Right lobe of liver (tissue), 6 donors: ENCODE measurements at regions not wholly inside any gene's neighbourhood (a gene's known extent, or its start where the extent isn't known, plus 50 kb on each side); places are given as distances from the start of the nearest gene placed in this dataset.

ENCODE experiments used
- ATAC-seq, 4 donors: fragments of 200-7000 bp; cut with Tn5 transposase; one replicate each; pipeline ENCODE4 v1.9.1; 2020; ENCODE audit warnings: mild to moderate bottlenecking in 4 of 4, moderate library complexity in 4 of 4
- DNase-seq, 3 donors: peaks; one replicate each; pipeline ENCODE4 v3.0.0-alpha.2; 2020
- H3K27ac ChIP-seq, 3 donors: fragments of 200-600 bp; one replicate each; pipeline ENCODE4 v1.8.0; 2022
- H3K27me3 ChIP-seq, 2 donors: fragments of 200-600 bp; one replicate each; pipeline ENCODE4 v1.8.0; 2022
- H3K36me3 ChIP-seq, 4 donors: fragments of 200-600 bp; sonication (generic) in 1 of 4; one replicate each; pipeline versions ENCODE4 v1.5.1 to v1.8.0; 2017 to 2022; ENCODE audit warnings: control low read depth in 1 of 4
- H3K4me1 ChIP-seq, 4 donors: fragments of 200-600 bp; sonication (generic) in 1 of 4; one replicate each; pipeline versions ENCODE4 v1.5.1 to v1.8.0; 2017 to 2022; ENCODE audit warnings: control low read depth in 1 of 4
- H3K4me3 ChIP-seq, 3 donors: fragments of 200-600 bp; one replicate each; pipeline ENCODE4 v1.8.0; 2022
- H3K9me3 ChIP-seq, 4 donors: fragments of 200-600 bp; sonication (generic) in 1 of 4; one replicate each; pipeline versions ENCODE4 v1.5.1 to v1.8.0; 2017 to 2022; ENCODE audit warnings: control low read depth in 1 of 4
- CTCF ChIP-seq, 4 donors: fragments of 200-600 bp in 3 of 4; fragments of 450-650 bp in 1 of 4; IDR thresholded peaks; one replicate each; pipeline versions ENCODE4 v1.5.1 to v1.8.0; 2016 to 2022; ENCODE audit warnings: antibody characterized with exemption in 4 of 4, mild to moderate bottlenecking in 2 of 4
- POLR2A ChIP-seq: fragments of 450-650 bp; IDR thresholded peaks from one replicate; pipeline ENCODE4 v1.6.1; 2017; ENCODE audit warnings: antibody characterized with exemption, mild to moderate bottlenecking
- WGBS: methylation state at CpG from one replicate; pipeline ENCODE4 v1.1.6; 2018; ENCODE audit warnings: low coverage, low lambda C conversion rate; ENCODE audit not compliant: insufficient coverage; ENCODE audit errors: missing lambda C conversion rate; 5-methylcytosine and 5-hydroxymethylcytosine counted together
- intact Hi-C, 2 donors: fragments of 100-400 bp; cut with DNase I; formaldehyde crosslinking; loops; one replicate each; pipeline versions ENCODE4 v1.11.2 to v1.14.1; 2022
- donor health status: DM: no; HTN: yes; CAD: no.
- donor health status: DM: no; HTN: no; CAD: no.
- donor health status: DM: no; HTN: no; CAD: no.
- donor health status: DM: no; HTN: yes; CAD: no.
- donor health status: DM: no; HTN: yes; CAD: no.

GRCh38 chr12:13369474-13370056 lies 173.0 kb downstream of the EMP1 start:
- TF ChIP-seq POLR2A: no peak
- no peak for TF ChIP-seq CTCF (IDR thresholded peaks at IDR 0.05)
- intact Hi-C loops: no loop called here
- H3K27me3 ChIP-seq: no peaks in the 10 kb centered on the region
- no peak overlapping the region for H3K4me3 ChIP-seq
- ATAC-seq: no peak
- H3K36me3 ChIP-seq: no peaks in the 10 kb centered on the region
- no peaks in the 10 kb centered on the region for H3K9me3 ChIP-seq
- H3K27ac ChIP-seq: no peak overlapping the region
- WGBS: 69% methylated on average over 2 of the region's 2 CpGs
- DNase-seq: no peak
- H3K4me1 ChIP-seq: no peaks in the 10 kb centered on the region

- TF ChIP-seq CTCF (IDR thresholded peaks at IDR 0.05): no peak
- TF ChIP-seq POLR2A: no peak
- 100% methylated on average over 2 of the region's 2 CpGs for WGBS
- H3K9me3 ChIP-seq: no peaks in the 10 kb centered on the region
Observed at GRCh38 chr12:13368971-13369370, 172.4 kb downstream of the EMP1 start.

GRCh38 chr12:13368431-13368830 lies 171.9 kb downstream of the EMP1 start:
- TF ChIP-seq POLR2A (no peak), CTCF (IDR thresholded peaks at IDR 0.05) (no peak)
- no peak for ATAC-seq
- H3K27ac ChIP-seq: no peak overlapping the region
- H3K36me3 ChIP-seq: no peaks in the 10 kb centered on the region
- no peaks in the 10 kb centered on the region for H3K4me1 ChIP-seq
- no peaks in the 10 kb centered on the region for H3K27me3 ChIP-seq
- intact Hi-C loops: no loop called here
- no CpG with 5 or more reads among the region's 1 CpG for WGBS
- H3K9me3 ChIP-seq: no peaks in the 10 kb centered on the region
- no peak for DNase-seq
- no peak overlapping the region for H3K4me3 ChIP-seq

More at GRCh38 chr12:13368971-13369370, 172.4 kb downstream of the EMP1 start:
- Histone ChIP-seq H3K36me3 (no peaks in the 10 kb centered on the region), H3K27me3 (no peaks in the 10 kb centered on the region), H3K4me1 (no peaks in the 10 kb centered on the region), H3K4me3 (no peak overlapping the region), H3K27ac (no peak overlapping the region)
- no peak for ATAC-seq
- intact Hi-C loops: no loop called here
- DNase-seq: no peak

- intact Hi-C loops: no loop called here
- Histone ChIP-seq H3K27me3 (no peaks in the 10 kb centered on the region), H3K36me3 (no peaks in the 10 kb centered on the region), H3K27ac (no peak overlapping the region), H3K9me3 (no peaks in the 10 kb centered on the region), H3K4me3 (no peak overlapping the region), H3K4me1 (no peaks in the 10 kb centered on the region)
- no peak for DNase-seq
- TF ChIP-seq CTCF (IDR thresholded peaks at IDR 0.05): no peak
- no peak for TF ChIP-seq POLR2A
- no peak for ATAC-seq
- no CpG with 5 or more reads among the region's 11 CpGs for WGBS
Observed at GRCh38 chr12:13367973-13368372, 171.4 kb downstream of the EMP1 start.
